Heart left ventricle (tissue), 13 donors: ENCODE measurements at regions not wholly inside any gene's neighbourhood (a gene's known extent, or its start where the extent isn't known, plus 50 kb on each side); places are given as distances from the start of the nearest gene placed in this dataset.

ENCODE experiments used
- POLR2A ChIP-seq, 2 donors: fragments of 450-650 bp; IDR thresholded peaks; one replicate each; pipeline ENCODE4 v1.6.1; 2017; ENCODE audit warnings: antibody characterized with exemption in 2 of 2, mild to moderate bottlenecking in 2 of 2, moderate library complexity in 2 of 2
- TF ChIP-seq, protein P1 (sequence below), 12 donors: fragments of 200-600 bp; sonication (generic) in 4 of 12; IDR thresholded peaks; one replicate each; pipeline versions ENCODE4 v1.5.0 to v1.8.0; 2018 to 2022; ENCODE audit warnings: antibody characterized with exemption in 12 of 12, mild to moderate bottlenecking in 5 of 12
- donor health status: ischemic (EF 13 %, LVEDD 7.1; RV severe dilation, severe dysfunction).
- donor health status: DM: no; HTN: yes; CAD: no.
- donor health status: DM: no; HTN: no; CAD: no.
- donor health status: ischemic (EF 25% LVEDD 6.9; RV normal size, moderate dysfunction).
- donor health status: ischemic (EF 25% LVEDD 5.7; RV mildly dilated, moderate dysfunction).
- donor health status: ischemic (EF 35%, LVEDD 5.7; RV mildly dilated, moderate dysfunction).
- donor health status: nonischemic (EF 11% LVEDD 7.7; RV severe dilation, severe dysfunction).
- donor health status: DM: yes; HTN: yes; CAD: no.
- donor health status: PGD.
- donor health status: ischemic (EF 29% LVEDD 5.4; RV normal size, mild dysfunction).
- donor health status: nonischemic (EF 23%, LVEDD 6.1; RV moderate dilation, normal function).

DNA sequence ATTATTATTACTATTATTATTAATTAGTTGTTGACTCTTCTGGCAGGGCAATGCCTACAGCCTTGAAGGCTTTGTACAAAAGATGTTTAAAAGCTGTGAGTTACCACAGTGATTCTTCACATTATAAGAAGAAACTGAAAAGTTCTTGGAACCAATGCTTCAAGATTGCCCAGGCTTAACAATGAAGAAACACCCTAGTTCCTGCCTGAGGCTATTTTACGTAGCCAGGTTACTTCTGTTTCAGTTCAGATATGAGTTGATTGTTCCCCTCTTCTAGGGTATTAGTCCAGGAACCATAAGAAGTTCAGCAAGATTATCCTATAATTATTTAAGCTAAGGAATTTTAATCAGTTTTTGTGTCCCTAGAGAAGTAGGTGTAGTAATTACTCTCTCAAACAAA, 154.6 kb upstream of the CDH12 start:
- TF ChIP-seq, protein P1, sequence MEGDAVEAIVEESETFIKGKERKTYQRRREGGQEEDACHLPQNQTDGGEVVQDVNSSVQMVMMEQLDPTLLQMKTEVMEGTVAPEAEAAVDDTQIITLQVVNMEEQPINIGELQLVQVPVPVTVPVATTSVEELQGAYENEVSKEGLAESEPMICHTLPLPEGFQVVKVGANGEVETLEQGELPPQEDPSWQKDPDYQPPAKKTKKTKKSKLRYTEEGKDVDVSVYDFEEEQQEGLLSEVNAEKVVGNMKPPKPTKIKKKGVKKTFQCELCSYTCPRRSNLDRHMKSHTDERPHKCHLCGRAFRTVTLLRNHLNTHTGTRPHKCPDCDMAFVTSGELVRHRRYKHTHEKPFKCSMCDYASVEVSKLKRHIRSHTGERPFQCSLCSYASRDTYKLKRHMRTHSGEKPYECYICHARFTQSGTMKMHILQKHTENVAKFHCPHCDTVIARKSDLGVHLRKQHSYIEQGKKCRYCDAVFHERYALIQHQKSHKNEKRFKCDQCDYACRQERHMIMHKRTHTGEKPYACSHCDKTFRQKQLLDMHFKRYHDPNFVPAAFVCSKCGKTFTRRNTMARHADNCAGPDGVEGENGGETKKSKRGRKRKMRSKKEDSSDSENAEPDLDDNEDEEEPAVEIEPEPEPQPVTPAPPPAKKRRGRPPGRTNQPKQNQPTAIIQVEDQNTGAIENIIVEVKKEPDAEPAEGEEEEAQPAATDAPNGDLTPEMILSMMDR (IDR thresholded peaks at IDR 0.05): no peak
- TF ChIP-seq POLR2A (IDR thresholded peaks at IDR 0.05): no peak
